Sigmoid colon (tissue), 6 donors: ENCODE measurements at regions not wholly inside any gene's neighbourhood (a gene's known extent, or its start where the extent isn't known, plus 50 kb on each side); places are given as distances from the start of the nearest gene placed in this dataset.

Experiments
- DNase-seq: peaks from one replicate; pipeline ENCODE4 v3.0.0-alpha.2; 2019
- H3K27ac ChIP-seq, 4 donors: fragments of 200-600 bp; sonication (generic); one replicate each; pipeline ENCODE4 v1.5.1; 2016 to 2019; ENCODE audit warnings: mild to moderate bottlenecking in 1 of 4
- H3K27me3 ChIP-seq, 3 donors: fragments of 200-600 bp; sonication (generic); one replicate each; pipeline ENCODE4 v1.5.1; 2019; ENCODE audit warnings: mild to moderate bottlenecking in 1 of 3
- H3K36me3 ChIP-seq, 4 donors: fragments of 200-600 bp; sonication (generic); one replicate each; pipeline ENCODE4 v1.5.1; 2016 to 2019
- H3K4me1 ChIP-seq, 4 donors: fragments of 200-600 bp; sonication (generic); one replicate each; pipeline ENCODE4 v1.5.1; 2017 to 2019
- H3K4me3 ChIP-seq, 4 donors: fragments of 200-600 bp; sonication (generic); one replicate each; pipeline ENCODE4 v1.5.1; 2017 to 2019; ENCODE audit warnings: mild to moderate bottlenecking in 2 of 4, moderate library complexity in 1 of 4
- H3K9me3 ChIP-seq, 4 donors: fragments of 200-600 bp in 3 of 4; sonication (generic) in 3 of 4; one replicate each; pipeline versions ENCODE4 v1.5.1 to v1.6.1; 2013 to 2019
- EP300 ChIP-seq, 4 donors: sonication (generic); formaldehyde crosslinking; IDR thresholded peaks; one replicate each; pipeline ENCODE4 v1.6.1; 2017; ENCODE audit warnings: antibody characterized with exemption in 4 of 4
- POLR2A ChIP-seq, 2 donors: fragments of 450-650 bp; IDR thresholded peaks; one replicate each; pipeline ENCODE4 v1.6.1; 2016; ENCODE audit warnings: antibody characterized with exemption in 2 of 2, mild to moderate bottlenecking in 2 of 2, moderate library complexity in 2 of 2
- POLR2AphosphoS5 ChIP-seq, 4 donors: sonication (generic); formaldehyde crosslinking; IDR thresholded peaks; one replicate each; pipeline ENCODE4 v1.6.1; 2017; ENCODE audit warnings: antibody characterized with exemption in 4 of 4
- WGBS, 2 donors: extraction: QIAGEN DNeasy Blood & Tissue Kit; methylation state at CpG; one replicate each; pipeline ENCODE4 v1.1.7; 2013; 5-methylcytosine and 5-hydroxymethylcytosine counted together
- intact Hi-C: fragments of 100-400 bp; cut with DNase I; formaldehyde crosslinking; loops from one replicate; pipeline ENCODE4 v1.15.1; 2023
- TF ChIP-seq, protein P1 (sequence below), 4 experiments: fragments of 450-650 bp in 3 of 4; fragments of 200-600 bp in 1 of 4; IDR thresholded peaks; one replicate each; pipeline ENCODE4 v1.5.1; 2016 to 2019; ENCODE audit warnings: antibody characterized with exemption in 4 of 4, mild to moderate bottlenecking in 3 of 4, moderate library complexity in 2 of 4
- donor health status: healthy with polysubstance abuse.
- donor health status: healthy.

GRCh38 chr17:72273289-72274056 lies 152.7 kb downstream of the SOX9 start:
- Histone ChIP-seq H3K27ac (no peak overlapping the region), H3K27me3 (no peaks in the 10 kb centered on the region), H3K4me1 (no peaks in the 10 kb centered on the region), H3K36me3 (no peaks in the 10 kb centered on the region), H3K9me3 (no peaks in the 10 kb centered on the region), H3K4me3 (no peak overlapping the region)
- intact Hi-C loops = loop anchor here (10.0 kb wide), 1 partner anchor 59 kb away; no protein-coding TSS in a partner anchor
- WGBS, 2 donors = 66 to 68% methylated on average over 10 of the region's 10 CpGs
- TF ChIP-seq, protein P1, sequence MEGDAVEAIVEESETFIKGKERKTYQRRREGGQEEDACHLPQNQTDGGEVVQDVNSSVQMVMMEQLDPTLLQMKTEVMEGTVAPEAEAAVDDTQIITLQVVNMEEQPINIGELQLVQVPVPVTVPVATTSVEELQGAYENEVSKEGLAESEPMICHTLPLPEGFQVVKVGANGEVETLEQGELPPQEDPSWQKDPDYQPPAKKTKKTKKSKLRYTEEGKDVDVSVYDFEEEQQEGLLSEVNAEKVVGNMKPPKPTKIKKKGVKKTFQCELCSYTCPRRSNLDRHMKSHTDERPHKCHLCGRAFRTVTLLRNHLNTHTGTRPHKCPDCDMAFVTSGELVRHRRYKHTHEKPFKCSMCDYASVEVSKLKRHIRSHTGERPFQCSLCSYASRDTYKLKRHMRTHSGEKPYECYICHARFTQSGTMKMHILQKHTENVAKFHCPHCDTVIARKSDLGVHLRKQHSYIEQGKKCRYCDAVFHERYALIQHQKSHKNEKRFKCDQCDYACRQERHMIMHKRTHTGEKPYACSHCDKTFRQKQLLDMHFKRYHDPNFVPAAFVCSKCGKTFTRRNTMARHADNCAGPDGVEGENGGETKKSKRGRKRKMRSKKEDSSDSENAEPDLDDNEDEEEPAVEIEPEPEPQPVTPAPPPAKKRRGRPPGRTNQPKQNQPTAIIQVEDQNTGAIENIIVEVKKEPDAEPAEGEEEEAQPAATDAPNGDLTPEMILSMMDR (IDR thresholded peaks at IDR 0.05) = no peak
- TF ChIP-seq POLR2AphosphoS5 (IDR thresholded peaks at IDR 0.05) (no peak), POLR2A (IDR thresholded peaks at IDR 0.05) (no peak), EP300 (IDR thresholded peaks at IDR 0.05) (no peak)
- no peak for DNase-seq

DNA sequence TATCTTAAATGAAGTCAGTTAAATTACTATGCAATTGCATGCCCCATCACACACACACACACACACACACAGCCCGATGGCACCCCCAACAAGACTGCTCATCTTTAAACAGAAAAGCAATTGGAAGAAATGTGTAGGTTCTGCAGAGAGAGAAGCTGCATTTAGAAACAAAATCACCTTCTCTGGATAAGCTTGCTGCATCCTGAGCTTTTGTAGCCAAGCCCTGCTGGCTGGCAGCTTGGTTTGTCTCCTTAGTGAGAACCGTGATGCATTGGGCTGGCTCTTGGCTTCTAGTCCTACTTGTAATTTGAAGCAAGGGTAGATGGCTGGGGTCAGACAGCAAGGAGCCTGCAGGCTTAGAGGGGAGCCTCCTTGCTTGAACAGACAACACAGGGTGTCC lies 153.8 kb downstream of the SOX9 start:
- no peak for TF ChIP-seq EP300 (IDR thresholded peaks at IDR 0.05)
- no peak for TF ChIP-seq POLR2AphosphoS5 (IDR thresholded peaks at IDR 0.05)
- TF ChIP-seq POLR2A (IDR thresholded peaks at IDR 0.05) = no peak
- TF ChIP-seq, protein P1 (IDR thresholded peaks at IDR 0.05) = no peak
- Histone ChIP-seq H3K27me3 (no peaks in the 10 kb centered on the region), H3K27ac (no peak overlapping the region), H3K36me3 (no peaks in the 10 kb centered on the region), H3K4me1 (no peaks in the 10 kb centered on the region), H3K9me3 (no peaks in the 10 kb centered on the region), H3K4me3 (no peak overlapping the region)
- intact Hi-C loops = loop anchor here (10.0 kb wide), 1 partner anchor 60 kb away; no protein-coding TSS in a partner anchor
- 93 to 94% methylated on average over 2 of the region's 2 CpGs for WGBS, 2 donors
- DNase-seq = no peak

DNA sequence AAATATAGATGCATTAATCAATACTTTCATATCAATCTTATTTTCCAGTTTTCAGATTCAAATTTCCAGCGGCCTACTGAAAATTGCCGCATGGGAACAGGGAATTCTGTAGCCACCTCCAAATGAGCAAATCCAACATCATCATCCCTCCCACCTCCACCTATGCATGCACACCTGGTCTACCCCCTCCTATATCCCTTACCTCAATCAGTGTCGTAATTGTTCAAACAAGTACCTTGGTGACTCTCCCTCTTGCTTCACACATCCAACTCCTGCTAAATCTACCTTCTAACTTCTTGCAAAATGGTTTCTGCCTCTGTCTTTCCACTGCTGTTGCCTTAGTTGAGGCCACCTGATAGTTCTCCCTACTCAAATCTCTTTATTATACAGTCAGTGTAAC lies 160.1 kb downstream of the SOX9 start:
- intact Hi-C loops = no loop called here
- Histone ChIP-seq H3K27ac (no peak overlapping the region), H3K9me3 (no peaks in the 10 kb centered on the region), H3K4me3 (no peak overlapping the region), H3K27me3 (no peaks in the 10 kb centered on the region), H3K4me1 (no peaks in the 10 kb centered on the region), H3K36me3 (no peaks in the 10 kb centered on the region)
- no peak for TF ChIP-seq EP300 (IDR thresholded peaks at IDR 0.05)
- no peak for TF ChIP-seq POLR2AphosphoS5 (IDR thresholded peaks at IDR 0.05)
- TF ChIP-seq, protein P1 (IDR thresholded peaks at IDR 0.05) = no peak
- no peak for TF ChIP-seq POLR2A (IDR thresholded peaks at IDR 0.05)
- no peak for DNase-seq
- 94 to 96% methylated on average over 3 of the region's 3 CpGs for WGBS, 2 donors

DNA sequence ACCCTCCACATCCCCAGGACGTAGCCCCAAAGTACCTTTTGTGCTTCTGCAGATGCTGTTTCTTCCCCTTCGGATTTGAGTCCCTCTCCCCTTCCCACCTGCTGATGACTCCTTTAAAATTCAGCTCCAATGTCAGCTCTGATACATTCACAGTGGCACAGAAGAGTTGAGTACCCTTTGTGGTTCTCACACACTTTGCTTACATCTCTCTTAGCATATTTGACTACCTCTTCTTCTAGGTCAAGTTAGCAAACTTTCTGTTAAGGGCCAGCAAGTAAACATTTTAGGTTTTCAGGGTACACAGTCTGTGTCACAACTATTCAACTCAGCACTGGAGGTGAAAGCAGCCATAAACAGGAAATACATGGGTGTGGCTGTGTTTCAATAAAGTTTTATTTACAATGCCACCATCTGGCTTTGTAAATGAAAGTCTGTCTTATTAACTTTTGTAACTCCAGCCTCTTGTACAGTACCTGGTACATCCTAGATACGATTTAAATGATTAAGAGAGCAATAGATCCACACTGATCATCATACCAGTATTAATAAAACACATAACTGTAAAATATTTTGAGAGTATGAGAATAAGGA lies 161.7 kb downstream of the SOX9 start:
- WGBS, 2 donors = 74 to 75% methylated on average over 3 of the region's 3 CpGs
- no peak for TF ChIP-seq POLR2AphosphoS5 (IDR thresholded peaks at IDR 0.05)
- H3K27ac ChIP-seq = no peak overlapping the region
- H3K36me3 ChIP-seq = no peaks in the 10 kb centered on the region
- DNase-seq = no peak
- H3K4me1 ChIP-seq = no peaks in the 10 kb centered on the region
- H3K4me3 ChIP-seq = no peak overlapping the region
- no peaks in the 10 kb centered on the region for H3K9me3 ChIP-seq
- intact Hi-C loops = no loop called here
- no peaks in the 10 kb centered on the region for H3K27me3 ChIP-seq

- Histone ChIP-seq H3K9me3 (no peaks in the 10 kb centered on the region), H3K4me3 (no peak overlapping the region), H3K4me1 (no peaks in the 10 kb centered on the region), H3K27me3 (no peaks in the 10 kb centered on the region), H3K27ac (no peak overlapping the region), H3K36me3 (no peaks in the 10 kb centered on the region)
- WGBS, 2 donors = 74 to 75% methylated on average over 4 of the region's 4 CpGs
- DNase-seq = no peak
- intact Hi-C loops = no loop called here
- TF ChIP-seq POLR2AphosphoS5 (IDR thresholded peaks at IDR 0.05) (no peak), EP300 (IDR thresholded peaks at IDR 0.05) (no peak), POLR2A (IDR thresholded peaks at IDR 0.05) (no peak)
- TF ChIP-seq, protein P1 (IDR thresholded peaks at IDR 0.05) = no peak
These were observed 164.0 kb downstream of the SOX9 start for GRCh38 chr17:72284806-72285205.
